K562 (cell line): ENCODE measurements at regions not wholly inside any gene's neighbourhood (a gene's known extent, or its start where the extent isn't known, plus 50 kb on each side); places are given as distances from the start of the nearest gene placed in this dataset.

Experiments used
- ATF4 ChIP-seq: fragments of 450-650 bp; formaldehyde crosslinking; IDR thresholded peaks from 2 replicates; pipeline ENCODE4 v1.4.0; 2022; ENCODE audit warnings: mild to moderate bottlenecking, moderate library complexity
- BCL6 ChIP-seq: fragments of 250-450 bp; sonication (Bioruptor Pico); IDR thresholded peaks from 2 replicates; pipeline ENCODE4 v1.4.0; 2020
- CAMTA2 ChIP-seq: fragments of 250-450 bp; sonication (Bioruptor Pico); conservative IDR thresholded peaks from 2 replicates; pipeline ENCODE4 v1.5.1; 2022
- CBFB ChIP-seq: sonication (generic); formaldehyde crosslinking; IDR thresholded peaks from 2 replicates; pipeline ENCODE4 v1.4.0; 2020; ENCODE audit warnings: mild to moderate bottlenecking, missing genetic modification reagents
- E2F5 ChIP-seq: sonication (generic); formaldehyde crosslinking; IDR thresholded peaks from 2 replicates; pipeline ENCODE4 v1.8.0; 2022; ENCODE audit warnings: mild to moderate bottlenecking, missing genetic modification reagents
- E4F1 ChIP-seq: fragments of 250-450 bp; sonication (Bioruptor Pico); IDR thresholded peaks from 2 replicates; pipeline ENCODE4 v1.5.0; 2021; ENCODE audit warnings: mild to moderate bottlenecking, borderline replicate concordance
- EGR1 ChIP-seq: fragments of 450-650 bp; conservative IDR thresholded peaks from 2 replicates; pipeline ENCODE4 v1.6.1; 2017; ENCODE audit warnings: mild to moderate bottlenecking
- FOSL1 ChIP-seq: fragments of 200-800 bp; sonication (Bioruptor generic); conservative IDR thresholded peaks from 2 replicates; pipeline ENCODE4 v1.6.1; 2016; ENCODE audit warnings: missing genetic modification characterization, missing compliant biosample characterization
- FOXM1 ChIP-seq, 2 experiments: fragments of 450-650 bp in 1 of 2; sonication (generic) in 1 of 2; formaldehyde crosslinking in 1 of 2; IDR thresholded peaks; 2 replicates each; pipeline versions ENCODE4 v1.6.1 to v1.9.0; 2017 to 2022; ENCODE audit warnings: low read depth in 2 of 2, mild to moderate bottlenecking in 2 of 2, missing genetic modification reagents in 1 of 2, moderate library complexity in 1 of 2
- ILK ChIP-seq: fragments of 450-650 bp; IDR thresholded peaks from 2 replicates; pipeline ENCODE4 v1.6.1; 2016; ENCODE audit warnings: missing genetic modification characterization, low read depth, mild to moderate bottlenecking, missing compliant biosample characterization, moderate library complexity, borderline replicate concordance
- KDM1A ChIP-seq, 2 experiments: fragments of 450-650 bp; IDR thresholded peaks; 2 replicates each; pipeline ENCODE4 v1.6.1; 2016; ENCODE audit warnings: mild to moderate bottlenecking in 2 of 2
- LCOR ChIP-seq: sonication (generic); formaldehyde crosslinking; IDR thresholded peaks from 2 replicates; pipeline ENCODE4 v1.8.0; 2022; ENCODE audit warnings: mild to moderate bottlenecking, missing genetic modification reagents
- MBD1 ChIP-seq: fragments of 250-450 bp; sonication (Bioruptor Pico); IDR thresholded peaks from 2 replicates; pipeline ENCODE4 v1.8.0; 2022; ENCODE audit warnings: inconsistent platforms
- NBN ChIP-seq: fragments of 450-650 bp; IDR thresholded peaks from 2 replicates; pipeline ENCODE4 v1.6.1; 2016; ENCODE audit warnings: low read depth, mild to moderate bottlenecking
- PPARD ChIP-seq: fragments of 250-450 bp; sonication (Bioruptor Pico); IDR thresholded peaks from 2 replicates; pipeline ENCODE4 v1.8.0; 2022; ENCODE audit warnings: inconsistent platforms, mild to moderate bottlenecking, moderate library complexity
- ZNF280B ChIP-seq: fragments of 250-450 bp; sonication (Bioruptor Pico); IDR thresholded peaks from 2 replicates; pipeline ENCODE4 v1.5.1; 2021; ENCODE audit warnings: mild to moderate bottlenecking
- ZNF512 ChIP-seq: IDR thresholded peaks from 2 replicates; pipeline ENCODE4 v1.6.1; 2016; ENCODE audit warnings: missing genetic modification characterization, missing compliant biosample characterization
- ZNF75A ChIP-seq: fragments of 450-650 bp; formaldehyde crosslinking; IDR thresholded peaks from 2 replicates; pipeline ENCODE4 v1.4.0; 2020; ENCODE audit warnings: mild to moderate bottlenecking

- TF ChIP-seq E4F1 (no peak), ZNF75A (no peak), FOXM1 (IDR thresholded peaks at IDR 0.05; ENCODE audit: low read depth) (peak; percentile 70), FOXM1 (CRISPR knock-in tag; IDR thresholded peaks at IDR 0.05; ENCODE audit: low read depth) (no peak), CAMTA2 (CRISPR knock-in tag) (no peak), LCOR (no peak), PPARD (CRISPR knock-in tag) (no peak), ZNF280B (CRISPR knock-in tag) (no peak), MBD1 (CRISPR knock-in tag) (no peak), ATF4 (CRISPR knock-in tag) (no peak), ILK (tag) (no peak), FOSL1 (tag) (no peak; the same call in none of the 2 replicates), E2F5 (CRISPR knock-in tag) (no peak), NBN (peak; percentile 61; the same call in 1 of the 2 replicates), EGR1 (peak; percentile 65), BCL6 (no peak), KDM1A (IDR thresholded peaks at IDR 0.05) (peak; percentile 85 to 86), ZNF512 (tag) (no peak), CBFB (CRISPR knock-in tag) (0 out of 2 replicates have a peak, but pooled peaks have one; percentile 56)
These were observed 53.6 kb upstream of the CAB39 start (continued) for GRCh38 chr2:230658877-230659652.
